GM23338 (cell line): ENCODE measurements at regions not wholly inside any gene's neighbourhood (a gene's known extent, or its start where the extent isn't known, plus 50 kb on each side); places are given as distances from the start of the nearest gene placed in this dataset.

Experiments used
- ATAC-seq: fragments of 200-7000 bp; cut with Tn5 transposase; 3 replicates; pipeline ENCODE4 v1.9.1; 2020
- DNase-seq: peaks from one replicate; pipeline ENCODE4 v3.0.0-alpha.2; 2015; ENCODE audit warnings: low spot score
- H2AFZ ChIP-seq: fragments of 200-600 bp; sonication (generic); 2 replicates; pipeline ENCODE4 v1.8.0; 2016; ENCODE audit warnings: antibody characterized with exemption, mild to moderate bottlenecking, moderate library complexity
- H3F3A ChIP-seq: fragments of 200-600 bp; sonication (generic); replicated peaks from 2 replicates; pipeline ENCODE4 v1.8.0; 2017; ENCODE audit warnings: antibody characterized with exemption, mixed run types, low read depth
- H3K27ac ChIP-seq: fragments of 200-600 bp; sonication (generic); 2 replicates; pipeline ENCODE4 v1.6.1; 2016; ENCODE audit warnings: low read depth
- H3K27me3 ChIP-seq: fragments of 200-600 bp; sonication (generic); 2 replicates; pipeline ENCODE4 v1.8.0; 2016; ENCODE audit warnings: mild to moderate bottlenecking, mixed run types, moderate library complexity; ENCODE audit not compliant: insufficient read depth
- H3K36me3 ChIP-seq: fragments of 200-600 bp; sonication (generic); 2 replicates; pipeline ENCODE4 v1.8.0; 2016; ENCODE audit warnings: mild to moderate bottlenecking; ENCODE audit not compliant: insufficient read depth
- H3K4me1 ChIP-seq: fragments of 200-600 bp; sonication (generic); 2 replicates; pipeline ENCODE4 v1.8.0; 2016; ENCODE audit warnings: mild to moderate bottlenecking, moderate library complexity; ENCODE audit not compliant: insufficient read depth
- H3K4me2 ChIP-seq: fragments of 200-600 bp; sonication (generic); 2 replicates; pipeline ENCODE4 v1.7.1; 2017; ENCODE audit warnings: mixed run types
- H3K4me3 ChIP-seq: fragments of 200-600 bp; sonication (generic); 2 replicates; pipeline ENCODE4 v1.6.1; 2016; ENCODE audit warnings: mixed run types
- H3K79me2 ChIP-seq: fragments of 200-600 bp; sonication (generic); replicated peaks from 2 replicates; pipeline ENCODE4 v1.8.0; 2017; ENCODE audit warnings: mild to moderate bottlenecking; ENCODE audit not compliant: insufficient read depth
- H3K9me2 ChIP-seq: fragments of 200-600 bp; sonication (generic); 2 replicates; pipeline ENCODE4 v1.8.0; 2017; ENCODE audit not compliant: insufficient read depth
- H4K20me1 ChIP-seq: fragments of 200-600 bp; sonication (generic); replicated peaks from 2 replicates; pipeline ENCODE4 v1.8.0; 2017; ENCODE audit warnings: mild to moderate bottlenecking; ENCODE audit not compliant: insufficient read depth
- H3K27ac Mint-ChIP-seq: 2 replicates; pipeline ENCODE4 v1.8.0; 2020; ENCODE audit warnings: inconsistent platforms, mild to moderate bottlenecking, moderate library complexity, mixed read lengths
- H3K27me3 Mint-ChIP-seq: 3 replicates; pipeline ENCODE4 v1.8.0; 2022; ENCODE audit warnings: low read depth, mild to moderate bottlenecking, moderate library complexity, mixed read lengths, inconsistent platforms; ENCODE audit not compliant: insufficient read depth, poor library complexity
- H3K36me3 Mint-ChIP-seq: 3 replicates; pipeline ENCODE4 v1.8.0; 2021; ENCODE audit warnings: low read depth, mild to moderate bottlenecking, inconsistent platforms, moderate library complexity, mixed read lengths
- H3K4me1 Mint-ChIP-seq: 3 replicates; pipeline ENCODE4 v1.8.0; 2020; ENCODE audit warnings: mild to moderate bottlenecking, inconsistent platforms, mixed read lengths
- H3K4me3 Mint-ChIP-seq: 3 replicates; pipeline ENCODE4 v1.8.0; 2021; ENCODE audit warnings: moderate library complexity, mild to moderate bottlenecking, inconsistent platforms, mixed read lengths
- H3K9me3 Mint-ChIP-seq: 3 replicates; pipeline ENCODE4 v1.8.0; 2020; ENCODE audit warnings: moderate library complexity, mild to moderate bottlenecking, inconsistent platforms, mixed read lengths
- CREB1 ChIP-seq: fragments of 250-450 bp; sonication (Bioruptor Pico); IDR thresholded peaks from 2 replicates; pipeline ENCODE4 v1.5.0; 2020; ENCODE audit warnings: low read depth, mild to moderate bottlenecking, moderate library complexity
- CTCF ChIP-seq, 2 experiments: fragments of 200-600 bp in 1 of 2; sonication (generic) in 1 of 2; conservative IDR thresholded peaks; 2 replicates each; pipeline versions ENCODE4 v1.5.1 to v1.6.1; 2016 to 2017; ENCODE audit warnings: antibody characterized with exemption in 2 of 2, low read depth in 2 of 2, mild to moderate bottlenecking in 2 of 2, moderate library complexity in 1 of 2
- ETS1 ChIP-seq: IDR thresholded peaks from 2 replicates; pipeline ENCODE4 v1.6.1; 2016; ENCODE audit warnings: antibody characterized with exemption
- EZH2 ChIP-seq: fragments of 200-600 bp; sonication (generic); IDR thresholded peaks from one replicate; pipeline ENCODE4 v1.8.0; 2017; ENCODE audit warnings: antibody characterized with exemption, mild to moderate bottlenecking, low read depth; ENCODE audit not compliant: unreplicated experiment
- EZH2phosphoT487 ChIP-seq: fragments of 200-600 bp; sonication (generic); IDR thresholded peaks from one replicate; pipeline ENCODE4 v1.8.1; 2018; ENCODE audit warnings: antibody characterized with exemption; ENCODE audit not compliant: unreplicated experiment
- JUNB ChIP-seq: IDR thresholded peaks from one replicate; pipeline ENCODE4 v1.6.1; 2016; ENCODE audit warnings: antibody characterized with exemption; ENCODE audit not compliant: unreplicated experiment
- NANOG ChIP-seq: IDR thresholded peaks from 2 replicates; pipeline ENCODE4 v1.6.1; 2016; ENCODE audit warnings: antibody characterized with exemption, borderline replicate concordance
- REST ChIP-seq: IDR thresholded peaks from one replicate; pipeline ENCODE4 v1.6.1; 2018; ENCODE audit warnings: antibody characterized with exemption; ENCODE audit not compliant: unreplicated experiment
- STAT1 ChIP-seq: IDR thresholded peaks from one replicate; pipeline ENCODE4 v1.6.1; 2016; ENCODE audit warnings: antibody characterized with exemption; ENCODE audit not compliant: unreplicated experiment
- ZNF114 ChIP-seq: fragments of 250-450 bp; sonication (Bioruptor Pico); IDR thresholded peaks from 2 replicates; pipeline ENCODE4 v1.5.0; 2020; ENCODE audit warnings: mild to moderate bottlenecking, moderate library complexity
- ZNF462 ChIP-seq: fragments of 250-450 bp; sonication (Bioruptor Pico); IDR thresholded peaks from 2 replicates; pipeline ENCODE4 v1.5.0; 2020; ENCODE audit warnings: mild to moderate bottlenecking, moderate library complexity

GRCh38 chr2:21500401-21500945 lies 376.7 kb downstream of the TDRD15 start:
- no peaks in the 10 kb centered on the region for H3K4me1 ChIP-seq
- H3K36me3 Mint-ChIP-seq: no peaks in the 10 kb centered on the region
- H3K4me1 Mint-ChIP-seq: peaks cover 11% of the 10 kb centered on the region; the same call in 2 of the 3 replicates
- H3K27me3 Mint-ChIP-seq: no peaks in the 10 kb centered on the region
- H3K9me3 Mint-ChIP-seq: no peaks in the 10 kb centered on the region; the same call in 2 of the 3 replicates
- no peaks in the 10 kb centered on the region for H3F3A ChIP-seq
- DNase-seq (no peak), ATAC-seq (no peak)
- H3K4me3 Mint-ChIP-seq: no peak overlapping the region
- H3K4me3 ChIP-seq: no peak overlapping the region
- no peak overlapping the region for H3K27ac ChIP-seq
- no peak overlapping the region for H2AFZ ChIP-seq
- H3K79me2 ChIP-seq: no peaks in the 10 kb centered on the region
- no peaks in the 10 kb centered on the region for H4K20me1 ChIP-seq
- H3K27ac Mint-ChIP-seq: no peak overlapping the region
- H3K27me3 ChIP-seq: no peaks in the 10 kb centered on the region
- TF ChIP-seq CREB1 (CRISPR knock-in tag) (no peak), EZH2phosphoT487 (no peak), NANOG (no peak), CTCF (conservative IDR thresholded peaks at IDR 0.05; ENCODE audit: low read depth in 2 of 2) (no peak), REST (no peak), JUNB (no peak), ETS1 (no peak), STAT1 (no peak), ZNF114 (CRISPR knock-in tag) (no peak), EZH2 (no peak), ZNF462 (CRISPR knock-in tag) (no peak)
- no peak overlapping the region for H3K4me2 ChIP-seq
- no peaks in the 10 kb centered on the region for H3K9me2 ChIP-seq
- H3K36me3 ChIP-seq: no peaks in the 10 kb centered on the region
